NOMO-1 treated with DMSO at 0.1 percent for 48 hours (cell line): ENCODE measurements at regions not wholly inside any gene's neighbourhood (a gene's known extent, or its start where the extent isn't known, plus 50 kb on each side); places are given as distances from the start of the nearest gene placed in this dataset.

Experiments
- DNase-seq: peaks from one replicate; lab custom pipeline; 2025; ENCODE audit not compliant: unreplicated experiment; lab: John Stamatoyannopoulos, UW

DNA sequence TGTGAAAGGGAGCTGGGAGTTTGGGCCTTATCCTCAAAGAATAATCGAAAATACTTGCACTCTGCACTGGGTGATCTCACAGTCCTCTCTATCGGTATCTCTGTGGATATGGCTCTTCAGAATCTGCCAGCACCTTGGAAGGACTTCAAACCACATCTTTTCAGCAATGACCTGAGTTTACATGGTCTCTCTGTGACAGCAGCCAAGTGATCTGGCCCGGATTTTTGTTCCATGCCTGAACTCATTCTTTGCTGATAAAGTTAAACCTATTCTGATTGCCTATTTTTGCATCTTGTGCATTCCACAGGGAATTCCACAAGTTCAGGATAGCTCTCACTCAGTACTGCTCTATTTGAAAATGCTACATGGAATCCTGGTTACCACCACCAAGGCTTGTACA, 98.9 kb downstream of the HDGFL1 start:
- no peak for DNase-seq

DNA sequence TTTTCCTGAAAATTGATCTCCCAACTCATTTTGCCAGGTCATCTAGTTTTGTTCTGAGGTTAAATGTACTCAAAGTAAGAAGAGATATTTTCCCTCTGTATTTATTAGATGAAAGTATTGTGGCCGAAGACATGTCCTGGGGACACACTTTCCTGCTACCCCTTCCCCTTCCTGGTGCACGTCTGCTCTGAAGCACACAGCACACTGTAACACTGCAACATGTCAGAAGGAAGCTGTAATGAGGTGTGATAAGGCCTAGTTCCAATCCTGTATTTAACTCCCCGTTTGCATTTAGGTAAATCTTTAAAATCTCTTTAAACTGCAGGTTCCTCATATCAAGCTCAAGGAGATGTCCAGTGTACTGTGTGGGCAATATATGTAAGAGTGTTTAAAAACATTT, 99.4 kb downstream of the HDGFL1 start:
- DNase-seq = no peak

DNA sequence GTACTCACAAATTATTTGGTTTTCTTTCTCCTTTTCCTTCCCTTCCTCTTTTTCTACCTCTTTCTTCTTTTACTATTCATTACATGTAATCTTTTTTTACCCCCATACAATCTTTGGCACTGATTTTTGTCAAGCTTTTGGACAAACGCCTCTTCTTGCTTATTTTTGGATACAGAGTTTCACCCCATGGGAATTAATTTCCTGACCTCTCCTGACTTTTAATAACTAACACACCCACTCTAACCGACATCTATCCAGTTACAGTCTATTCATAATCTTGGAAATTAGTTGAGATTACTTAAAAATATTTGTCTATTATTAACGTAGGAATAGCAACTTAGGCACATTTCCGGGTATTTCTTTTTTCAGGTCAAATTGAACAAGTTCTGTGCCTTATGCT, 101.2 kb downstream of the HDGFL1 start:
- DNase-seq = no peak

DNA sequence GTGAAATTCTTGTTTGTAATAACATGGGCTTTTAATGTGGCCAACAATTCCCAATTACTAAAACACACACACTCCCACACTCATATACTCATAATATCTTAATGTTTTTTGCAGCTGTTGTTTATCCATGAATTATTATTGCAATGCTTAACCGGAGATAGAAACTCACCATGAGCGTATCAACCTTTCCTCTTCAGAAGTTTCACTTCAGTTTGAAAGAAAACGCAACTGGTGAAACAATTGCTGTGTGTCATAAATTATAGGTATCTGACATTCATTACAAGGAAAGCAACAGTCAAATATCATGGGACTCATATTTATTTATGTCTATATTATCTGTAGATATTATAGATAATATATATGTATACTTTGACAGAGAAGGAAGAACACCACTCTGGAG, 104.1 kb downstream of the HDGFL1 start:
- DNase-seq = peak; percentile 19

DNA sequence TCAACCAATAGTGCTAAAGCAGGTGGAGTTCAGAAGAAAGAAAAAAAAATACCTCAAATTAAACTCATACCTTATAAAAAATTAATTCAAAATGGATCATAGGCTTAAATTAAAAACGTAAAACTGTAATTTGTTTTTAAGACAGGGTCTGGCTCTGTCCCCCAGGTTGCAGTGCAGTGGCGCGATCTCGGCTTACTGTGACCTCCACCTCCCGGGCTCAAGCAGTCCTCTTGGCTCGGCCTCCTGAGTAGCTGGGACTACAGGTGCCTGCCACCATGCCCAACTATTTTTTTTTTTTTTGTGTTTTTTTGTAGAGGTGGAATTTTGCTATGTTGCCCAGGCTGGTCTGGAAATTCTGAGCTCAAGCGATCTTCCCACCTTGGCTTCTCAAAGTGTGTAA, 111.6 kb downstream of the HDGFL1 start:
- DNase-seq = no peak

DNA sequence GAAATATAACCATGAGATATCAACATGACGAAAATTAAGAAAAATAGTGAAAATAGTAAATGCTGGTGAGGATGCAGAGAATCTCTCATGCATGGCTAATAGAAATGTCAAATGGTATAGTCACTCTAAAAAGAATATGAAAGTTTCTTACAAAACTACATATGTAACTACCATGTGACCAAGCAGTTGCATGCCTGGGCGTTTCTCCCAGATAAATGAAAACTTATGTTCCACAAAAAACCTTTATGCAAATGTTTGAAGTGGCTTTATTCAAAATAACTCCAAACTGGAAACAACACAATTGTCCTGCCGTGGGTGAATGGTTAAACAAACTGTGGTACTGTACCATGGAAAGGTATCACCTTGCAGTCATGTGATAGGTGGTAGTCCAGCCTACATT, 112.4 kb downstream of the HDGFL1 start:
- DNase-seq = no peak

DNA sequence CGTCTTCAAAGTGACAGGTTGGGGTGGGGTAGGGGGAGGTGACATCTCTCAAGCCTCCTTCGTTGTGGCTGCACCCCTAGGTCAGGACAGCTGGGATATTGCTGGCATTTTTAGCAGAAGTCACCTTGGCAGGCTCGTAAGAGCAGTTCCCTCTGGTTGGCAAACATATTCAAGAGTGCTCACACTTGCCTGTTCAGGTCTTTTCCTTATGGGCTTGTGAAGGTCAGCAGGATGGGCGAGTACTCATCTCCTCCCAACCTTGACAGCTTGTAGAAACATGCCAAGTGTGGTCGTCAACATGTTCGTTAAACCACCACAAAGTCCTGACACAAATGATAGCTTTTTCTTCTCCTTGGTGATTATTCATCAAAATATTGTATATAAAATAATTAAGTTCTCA, 113.6 kb downstream of the HDGFL1 start:
- no peak for DNase-seq

DNA sequence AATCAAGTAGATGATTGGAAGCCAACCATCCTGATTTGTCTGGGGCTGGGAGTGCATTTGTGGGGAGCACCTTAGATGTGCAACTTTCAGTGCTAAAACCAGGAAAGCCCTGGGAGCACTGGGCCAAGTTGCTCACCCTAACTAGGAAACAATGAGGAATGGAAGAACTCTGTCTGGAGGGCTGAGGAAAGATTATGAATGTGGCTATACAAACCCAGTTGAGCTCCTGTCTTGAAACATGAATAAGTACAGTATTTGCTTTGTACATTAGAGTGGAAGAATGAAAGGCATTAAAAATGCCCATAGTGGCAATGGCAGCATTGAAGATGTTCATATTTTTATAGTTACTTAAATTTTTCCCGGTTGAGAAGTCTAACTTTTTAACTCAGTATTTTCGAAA, 121.1 kb downstream of the HDGFL1 start:
- DNase-seq = no peak

DNA sequence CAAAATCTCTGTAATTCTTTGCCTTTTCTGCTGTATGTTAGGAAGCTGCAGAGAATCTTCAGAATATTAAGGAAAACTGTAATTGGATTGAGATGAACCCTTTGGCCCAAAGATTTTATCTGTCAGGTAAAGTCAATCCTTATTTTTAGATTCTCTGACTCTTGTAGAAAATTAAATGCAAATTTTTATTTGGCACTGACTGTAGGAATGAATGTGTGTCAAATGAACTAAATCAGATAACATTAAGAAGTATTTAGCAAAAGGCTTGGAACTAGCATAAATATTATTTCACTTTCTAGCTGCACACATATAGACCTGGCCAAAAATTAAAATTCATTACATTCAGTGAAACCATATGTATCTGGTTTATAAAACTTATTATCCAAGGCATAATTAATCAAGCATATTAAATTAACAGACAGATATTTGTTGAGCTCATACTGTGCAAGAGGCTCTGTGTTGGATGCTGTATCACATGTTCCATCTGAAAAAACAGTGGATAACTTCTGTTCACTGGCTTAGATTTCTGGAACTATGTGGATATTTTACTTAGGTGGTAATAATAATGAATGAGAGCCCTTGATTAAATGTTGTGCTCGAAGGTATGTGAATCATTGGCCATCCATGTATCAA, 124.8 kb downstream of the HDGFL1 start:
- no peak for DNase-seq

DNA sequence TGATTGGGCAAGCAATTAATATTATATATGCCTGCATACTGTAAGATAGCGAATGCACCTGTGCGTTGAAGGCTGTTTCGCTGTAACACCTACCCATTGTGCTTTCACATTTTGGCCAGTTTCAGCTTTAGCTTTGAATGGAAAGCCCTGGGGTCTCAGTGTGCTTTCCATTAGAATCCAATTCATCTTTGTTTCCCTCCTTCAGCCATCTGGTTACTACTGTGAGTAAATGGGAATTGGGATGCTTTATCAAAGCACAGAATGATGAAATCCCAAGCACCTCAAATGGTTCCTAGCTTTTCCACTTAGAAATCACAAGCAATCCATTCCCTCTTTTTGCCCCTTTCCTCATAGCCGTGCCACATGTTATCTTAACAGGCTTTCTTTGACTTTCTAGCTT, 127.1 kb downstream of the HDGFL1 start:
- DNase-seq = no peak

DNA sequence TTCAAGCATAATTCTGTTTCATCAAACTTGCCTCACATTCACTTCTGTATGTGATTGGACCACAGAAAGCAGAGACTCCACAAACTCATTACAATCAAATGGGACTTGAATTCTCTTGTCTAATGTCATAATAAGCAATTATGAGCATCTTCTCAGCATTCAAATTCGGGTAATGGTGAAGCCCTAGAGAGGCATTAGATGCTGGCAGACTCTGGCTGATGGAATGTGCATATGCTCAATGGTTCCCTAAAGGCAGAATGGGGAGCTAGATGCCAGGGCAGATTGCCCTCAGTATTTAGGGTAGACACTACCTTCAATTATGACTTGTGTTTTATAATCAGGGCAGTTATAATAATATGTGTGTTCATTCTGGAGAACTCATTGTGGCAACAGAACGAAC, 127.9 kb downstream of the HDGFL1 start:
- DNase-seq = no peak

DNA sequence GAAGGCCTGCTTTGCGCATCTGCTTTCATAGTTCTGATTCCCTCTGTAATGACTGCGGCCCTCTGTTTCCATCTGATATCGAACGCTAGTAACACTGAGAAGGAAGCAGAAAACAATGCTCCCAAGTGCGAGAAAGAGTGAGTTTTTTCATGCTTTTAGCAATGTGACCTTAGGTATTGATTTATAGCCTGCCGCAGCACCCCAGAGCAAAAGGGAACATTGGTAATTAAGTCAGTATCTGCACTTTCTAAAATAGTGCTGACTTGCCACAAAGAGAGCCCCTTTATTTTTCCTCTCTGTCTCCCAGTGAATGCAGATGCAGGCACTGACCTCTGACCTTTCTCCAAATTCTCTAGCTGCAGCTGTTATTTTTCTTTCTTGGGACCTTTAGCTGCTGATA, 129.8 kb downstream of the HDGFL1 start:
- no peak for DNase-seq

DNA sequence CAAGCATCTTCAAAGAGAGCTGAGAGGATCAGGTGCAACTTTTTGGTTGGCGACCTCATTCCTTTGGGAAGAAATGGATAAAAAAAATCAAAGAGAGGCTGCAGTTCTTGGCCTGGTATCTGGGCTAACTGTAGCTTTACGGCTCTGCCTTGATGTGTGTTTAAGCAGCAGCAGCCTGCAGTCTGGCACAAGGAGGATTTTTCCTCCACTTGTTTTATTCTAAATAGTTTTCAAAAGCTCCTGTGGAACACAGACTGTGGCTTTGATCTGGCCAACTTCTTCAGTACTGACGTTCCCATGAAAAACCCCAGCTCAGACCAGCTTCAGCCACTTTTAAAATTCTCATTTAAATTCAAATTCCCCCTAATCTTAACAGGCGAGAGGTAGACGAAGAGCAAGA, 137.3 kb downstream of the HDGFL1 start:
- DNase-seq = no peak

DNA sequence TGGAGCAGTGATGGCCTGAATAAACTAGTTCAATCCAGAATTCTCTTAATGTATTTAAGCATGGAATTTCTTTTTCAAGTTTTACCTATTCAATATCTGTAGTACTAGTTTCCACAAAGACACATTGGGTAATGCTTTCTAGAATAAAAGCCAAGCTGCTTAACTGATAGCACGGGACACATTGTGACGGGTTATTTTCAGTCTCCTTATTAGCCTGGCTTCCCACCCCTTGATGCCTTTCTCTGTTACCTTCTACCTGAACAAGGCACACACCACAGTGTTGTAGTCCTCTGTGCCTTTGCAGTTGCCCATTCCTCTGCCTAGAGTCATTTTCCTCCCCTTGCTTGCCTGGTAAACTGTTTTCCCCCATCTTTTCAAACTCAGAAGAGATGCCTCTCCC, 139.1 kb downstream of the HDGFL1 start:
- no peak for DNase-seq

DNA sequence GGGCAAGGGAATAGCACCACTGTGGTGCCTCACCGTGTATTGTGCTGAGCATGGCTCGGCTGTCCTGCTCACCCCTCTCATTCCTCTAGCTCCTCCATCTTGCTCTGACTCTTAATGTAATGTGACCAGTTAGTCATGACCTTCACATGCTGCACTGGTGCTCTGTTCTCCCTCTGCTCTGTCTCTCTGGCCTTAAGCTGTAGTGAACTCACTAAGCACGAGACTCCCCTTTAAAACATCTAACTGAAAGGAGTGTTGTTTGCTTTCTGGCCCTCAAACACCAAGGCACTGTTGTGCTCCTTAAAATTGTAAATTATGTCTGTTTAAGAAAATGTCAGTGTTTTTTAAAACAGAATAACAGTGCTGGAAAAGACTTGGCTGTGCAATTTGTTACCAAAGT, 140.4 kb downstream of the HDGFL1 start:
- no peak for DNase-seq

DNA sequence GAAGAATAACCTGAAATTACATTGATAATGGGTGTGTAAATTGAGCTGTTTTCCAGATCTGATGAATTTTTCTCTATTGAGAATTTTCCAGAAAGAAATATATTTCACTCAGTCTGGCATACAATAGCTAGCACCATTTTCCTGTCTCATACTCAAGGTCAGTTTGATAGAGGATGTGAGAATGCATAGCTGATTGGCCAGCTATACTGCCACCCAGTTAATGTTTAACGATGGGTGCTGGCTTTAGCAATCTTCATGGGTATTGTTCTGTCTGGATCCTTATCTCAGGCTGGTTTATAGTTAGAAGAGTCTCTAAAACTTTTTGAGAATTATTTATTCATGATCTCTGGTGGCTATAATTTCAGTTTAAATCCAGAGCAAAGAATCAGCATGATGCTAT, 147.4 kb downstream of the HDGFL1 start:
- DNase-seq = no peak

DNA sequence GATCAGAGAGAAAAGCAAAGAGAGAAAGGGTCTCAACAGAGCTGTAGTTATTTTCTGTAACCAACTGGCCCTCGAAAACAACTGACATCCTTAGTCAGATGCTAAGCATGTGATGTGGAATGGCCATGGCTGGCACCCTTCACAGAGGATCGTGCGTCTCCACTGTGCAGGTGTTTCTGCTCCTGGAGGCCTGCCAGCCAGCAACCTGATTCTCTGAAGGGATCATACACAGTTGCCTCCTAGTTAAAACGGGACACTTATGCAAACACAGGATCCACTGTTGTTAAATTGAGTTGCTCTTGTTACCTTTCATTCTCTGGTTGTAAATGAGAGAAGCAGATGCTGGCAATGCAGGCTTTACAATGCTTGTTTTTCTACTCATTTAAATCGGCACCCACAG, 148.5 kb downstream of the HDGFL1 start:
- DNase-seq = no peak

DNA sequence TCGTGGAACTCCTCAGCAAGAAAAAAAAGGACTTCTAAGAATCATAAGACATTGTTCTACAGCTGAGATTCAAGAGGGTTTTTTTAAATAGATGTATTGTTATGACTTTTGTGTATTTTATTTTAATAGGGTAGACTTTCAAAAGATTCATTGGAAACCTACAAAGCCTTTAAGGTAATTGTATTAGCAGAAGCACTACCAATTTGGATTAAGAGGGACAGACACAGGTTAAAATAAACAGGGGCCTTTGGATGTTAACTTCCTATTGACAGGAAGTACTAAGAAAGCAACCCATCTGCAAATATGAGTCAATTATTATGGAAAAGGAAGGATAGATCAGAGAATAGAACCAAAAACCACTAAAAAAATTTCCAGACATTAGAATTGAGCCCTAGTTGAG, 153.5 kb downstream of the HDGFL1 start:
- no peak for DNase-seq

DNA sequence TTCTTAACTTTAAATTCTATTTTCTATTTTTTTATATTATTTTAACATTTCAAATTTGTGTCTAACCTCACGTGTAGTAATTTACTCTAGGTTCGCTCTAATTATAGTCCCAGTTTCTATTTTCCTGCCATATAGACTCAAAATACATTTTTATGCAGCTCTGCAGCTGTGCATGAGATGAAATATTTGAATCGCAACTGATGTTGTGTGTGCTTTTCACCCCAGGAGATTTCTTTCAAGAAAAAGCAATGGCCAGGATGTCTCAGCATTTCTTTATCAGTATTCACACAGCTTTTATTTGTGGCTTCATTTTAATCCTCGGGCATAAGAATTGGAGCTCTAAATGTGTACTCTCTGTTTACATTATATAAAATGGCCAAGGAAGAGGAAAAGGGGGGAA, 157.6 kb downstream of the HDGFL1 start:
- no peak for DNase-seq

DNA sequence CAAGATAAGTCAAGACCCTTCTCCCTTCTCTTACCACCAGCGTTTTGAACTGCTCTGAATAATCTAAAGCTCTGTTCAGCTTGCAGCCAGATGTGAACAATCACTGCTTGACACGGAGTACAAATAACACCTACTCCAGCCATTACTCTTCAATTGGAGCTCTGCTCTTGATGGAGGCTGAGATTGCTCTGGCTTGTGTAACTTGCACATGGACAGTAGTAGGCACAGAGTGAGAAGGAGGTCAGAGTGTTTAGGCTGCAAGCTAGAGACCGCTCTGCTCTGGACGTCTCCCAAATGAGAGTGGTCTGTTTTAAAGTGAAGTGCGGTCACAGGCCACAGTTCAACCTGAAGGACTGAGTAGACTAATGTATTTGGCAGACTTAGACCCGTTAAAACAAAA, 158.3 kb downstream of the HDGFL1 start:
- no peak for DNase-seq

DNA sequence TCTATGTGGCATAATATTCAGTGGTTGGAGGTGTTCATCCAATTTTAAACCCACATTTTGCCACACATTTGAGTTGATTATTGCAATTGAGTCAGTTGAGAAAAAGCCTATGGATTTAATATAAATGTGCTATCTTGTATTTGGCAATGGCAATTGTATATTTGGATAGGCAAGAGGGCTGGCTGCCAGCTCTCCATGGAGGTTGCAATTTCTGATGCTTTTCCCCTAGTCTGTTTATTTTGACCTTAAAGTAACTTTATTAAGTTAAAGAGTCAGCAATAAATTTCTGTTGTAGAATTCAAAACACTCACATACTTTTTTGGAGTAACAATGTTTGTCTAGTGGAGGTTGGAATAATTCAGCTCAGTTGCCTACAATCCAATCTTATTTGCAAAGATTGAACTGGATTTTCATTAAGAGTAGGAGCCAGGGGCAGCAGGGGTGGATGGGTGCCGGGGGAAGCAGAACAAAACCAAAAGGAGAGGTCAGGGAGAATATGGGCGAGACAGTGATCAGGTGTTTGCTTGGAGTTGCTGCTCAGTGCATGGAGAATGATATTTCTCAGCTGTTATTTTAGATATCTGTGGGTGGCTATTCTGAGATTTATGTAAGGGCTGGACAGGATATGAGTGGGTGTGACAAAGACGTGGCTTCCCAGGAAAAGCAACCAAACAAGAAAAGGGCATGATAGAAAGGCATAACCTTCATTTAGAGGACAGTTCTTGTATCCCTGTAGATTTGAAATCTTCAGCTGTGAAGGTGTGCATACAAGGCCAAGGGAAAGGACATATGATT, 163.0 kb downstream of the HDGFL1 start:
- DNase-seq = no peak

DNA sequence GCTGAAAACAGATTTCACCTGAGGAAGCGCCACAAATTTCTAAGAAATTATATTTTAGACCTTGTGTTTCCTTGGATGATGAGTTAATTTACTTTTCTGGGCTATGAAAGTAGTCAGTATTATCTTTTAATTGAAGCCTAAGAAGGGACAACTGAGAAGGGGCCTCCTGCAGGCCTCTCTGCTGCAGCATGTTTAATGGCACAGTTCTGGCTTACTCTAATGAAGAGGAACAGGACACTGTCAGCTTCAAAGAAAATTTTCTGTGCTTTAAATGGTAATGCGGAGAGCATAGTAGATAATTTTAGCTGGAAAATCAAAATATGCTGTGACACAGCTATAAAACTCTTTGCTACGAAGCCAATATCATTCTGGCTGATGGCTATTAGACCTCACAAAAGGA, 167.4 kb downstream of the HDGFL1 start:
- no peak for DNase-seq

DNA sequence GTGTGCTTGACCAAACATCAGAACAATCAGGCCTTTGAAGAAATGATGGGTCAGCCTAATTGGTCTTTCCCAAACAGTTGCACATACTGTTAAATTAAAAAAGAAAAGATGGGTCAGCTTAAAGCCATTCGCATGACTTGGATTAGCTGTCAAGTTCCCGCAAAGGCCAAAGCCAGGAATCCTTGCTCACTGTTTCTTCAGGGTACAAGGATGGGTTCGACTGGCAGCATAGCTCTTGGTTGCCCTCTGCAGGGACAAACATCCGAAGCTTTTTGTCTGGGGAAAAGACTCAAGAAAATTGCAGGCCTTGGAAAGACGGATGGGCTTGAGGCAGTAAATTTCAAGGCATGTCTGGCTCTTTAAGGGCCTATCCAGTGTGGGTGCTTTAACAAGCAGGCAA, 168.0 kb downstream of the HDGFL1 start:
- DNase-seq = no peak
